ENCODE measurements at regions not wholly inside any gene's neighbourhood (a gene's known extent, or its start where the extent isn't known, plus 50 kb on each side); places are given as distances from the start of the nearest gene placed in this dataset.

DNA sequence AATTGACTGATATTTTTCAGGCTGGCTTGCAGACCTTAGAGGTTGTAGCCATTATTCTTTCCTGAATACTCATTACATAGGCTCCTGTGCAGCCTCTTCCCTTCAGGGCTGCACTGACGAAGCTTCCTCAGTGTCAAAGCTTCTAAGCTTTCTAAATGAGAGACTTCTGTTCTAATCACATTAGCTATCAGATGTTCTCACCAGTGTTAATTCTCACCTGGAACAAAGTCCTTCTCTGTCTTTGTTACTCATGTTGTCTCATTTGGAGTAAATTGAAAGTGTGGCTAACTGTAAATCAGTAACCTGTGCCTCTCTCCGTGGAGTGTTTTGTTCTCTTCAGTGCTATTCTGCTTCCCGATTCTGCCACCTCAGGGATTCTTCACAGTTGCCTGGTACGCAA is 76.9 kb downstream of the MC4R start (continued):
- TF ChIP-seq ZNF780A (CRISPR knock-in tag; IDR thresholded peaks at IDR 0.05) = no peak
- TF ChIP-seq BACH1 (tag; IDR thresholded peaks at IDR 0.05) = no peak
- no peak for TF ChIP-seq NFIX (CRISPR knock-in tag; IDR thresholded peaks at IDR 0.05; ENCODE audit: low read depth)
- TF ChIP-seq CBFA2T3 (IDR thresholded peaks at IDR 0.05) = no peak
- TF ChIP-seq, protein P1, sequence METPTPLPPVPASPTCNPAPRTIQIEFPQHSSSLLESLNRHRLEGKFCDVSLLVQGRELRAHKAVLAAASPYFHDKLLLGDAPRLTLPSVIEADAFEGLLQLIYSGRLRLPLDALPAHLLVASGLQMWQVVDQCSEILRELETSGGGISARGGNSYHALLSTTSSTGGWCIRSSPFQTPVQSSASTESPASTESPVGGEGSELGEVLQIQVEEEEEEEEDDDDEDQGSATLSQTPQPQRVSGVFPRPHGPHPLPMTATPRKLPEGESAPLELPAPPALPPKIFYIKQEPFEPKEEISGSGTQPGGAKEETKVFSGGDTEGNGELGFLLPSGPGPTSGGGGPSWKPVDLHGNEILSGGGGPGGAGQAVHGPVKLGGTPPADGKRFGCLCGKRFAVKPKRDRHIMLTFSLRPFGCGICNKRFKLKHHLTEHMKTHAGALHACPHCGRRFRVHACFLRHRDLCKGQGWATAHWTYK (CRISPR knock-in tag; IDR thresholded peaks at IDR 0.05) = no peak
- TF ChIP-seq MAFK (IDR thresholded peaks at IDR 0.05; ENCODE audit: low read length) = no peak

DNA sequence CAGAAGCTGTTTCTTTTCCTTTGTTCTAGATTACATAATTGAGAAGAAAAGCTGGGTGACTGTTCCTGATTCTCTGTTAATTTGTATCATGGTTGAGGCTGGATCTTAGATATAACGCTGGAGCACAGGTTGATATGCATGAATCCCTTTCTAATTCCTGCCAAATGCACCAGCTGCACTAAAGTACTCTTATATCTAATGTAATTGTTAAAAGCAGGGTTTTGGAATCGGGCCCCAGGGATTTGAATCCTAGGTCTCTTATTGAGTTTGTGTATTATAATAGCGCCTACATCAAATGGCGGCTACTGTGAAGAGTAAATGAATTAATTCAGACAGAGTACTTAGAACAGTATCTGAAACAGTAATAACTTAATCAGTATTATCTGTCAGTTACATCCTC is 80.4 kb downstream of the MC4R start:
- Histone ChIP-seq H3K27ac (ENCODE audit: extremely low read depth, low read depth, low read length) (no peak overlapping the region), H3K27me3 (ENCODE audit: control insufficient read depth in 2 of 2, insufficient read depth in 2 of 2, low read length in 2 of 2) (no peaks in the 10 kb centered on the region), H3K4me1 (replicated peaks in 1 of 2; ENCODE audit: control insufficient read depth in 2 of 2, insufficient read depth in 2 of 2, low read length in 2 of 2) (no peaks in the 10 kb centered on the region), H3K36me3 (ENCODE audit: control insufficient read depth, insufficient read depth, low read length) (no peaks in the 10 kb centered on the region), H3K4me2 (ENCODE audit: insufficient read depth, low read length) (no peak overlapping the region), H3K9ac (ENCODE audit: insufficient read depth in 1 of 2, low read depth in 2 of 2, low read length in 2 of 2) (no peak overlapping the region), H3K79me2 (ENCODE audit: control insufficient read depth, insufficient read depth, low read length) (no peaks in the 10 kb centered on the region), H3K4me3 (no peak overlapping the region), H3K9me1 (ENCODE audit: control insufficient read depth, insufficient read depth, low read length) (no peaks in the 10 kb centered on the region), H2AFZ (ENCODE audit: low read depth, low read length) (no peak overlapping the region), H3K9me3 (replicated peaks; ENCODE audit: control insufficient read depth, insufficient read depth, low read depth, low read length) (no peaks in the 10 kb centered on the region), H4K20me1 (replicated peaks; ENCODE audit: control insufficient read depth, insufficient read depth, low read length) (no peaks in the 10 kb centered on the region)
- ChIA-PET CTCF (ENCODE audit: low intra/inter-chr PET ratio) (no interaction called here), POLR2A (no interaction called here)
- ATAC-seq (no peak), FAIRE-seq (no peak), DNase-seq (ENCODE audit: extremely low read depth in 1 of 4, low spot score in 3 of 4) (no peak)
- intact Hi-C loops (cut with micrococcal nuclease) (no loop called here), in situ Hi-C loops (cut with MboI) (no loop called here)
- WGBS (ENCODE audit: insufficient coverage, low coverage, missing lambda C conversion rate) = 0% methylated on average over 4 of the region's 4 CpGs
- TF ChIP-seq RBM17 (IDR thresholded peaks at IDR 0.05; ENCODE audit: borderline replicate concordance, low read depth, low read length) = no peak
- TF ChIP-seq NR3C1 (CRISPR knock-in tag; IDR thresholded peaks at IDR 0.05) = no peak
- no peak for TF ChIP-seq RBFOX2 (IDR thresholded peaks at IDR 0.05; ENCODE audit: low read depth, low read length)
- BruUV-seq (replicated peaks) = no TSS peak

All from K562 (cell line).